ENCODE measurements at regions not wholly inside any gene's neighbourhood (a gene's known extent, or its start where the extent isn't known, plus 50 kb on each side); places are given as distances from the start of the nearest gene placed in this dataset.

DNA sequence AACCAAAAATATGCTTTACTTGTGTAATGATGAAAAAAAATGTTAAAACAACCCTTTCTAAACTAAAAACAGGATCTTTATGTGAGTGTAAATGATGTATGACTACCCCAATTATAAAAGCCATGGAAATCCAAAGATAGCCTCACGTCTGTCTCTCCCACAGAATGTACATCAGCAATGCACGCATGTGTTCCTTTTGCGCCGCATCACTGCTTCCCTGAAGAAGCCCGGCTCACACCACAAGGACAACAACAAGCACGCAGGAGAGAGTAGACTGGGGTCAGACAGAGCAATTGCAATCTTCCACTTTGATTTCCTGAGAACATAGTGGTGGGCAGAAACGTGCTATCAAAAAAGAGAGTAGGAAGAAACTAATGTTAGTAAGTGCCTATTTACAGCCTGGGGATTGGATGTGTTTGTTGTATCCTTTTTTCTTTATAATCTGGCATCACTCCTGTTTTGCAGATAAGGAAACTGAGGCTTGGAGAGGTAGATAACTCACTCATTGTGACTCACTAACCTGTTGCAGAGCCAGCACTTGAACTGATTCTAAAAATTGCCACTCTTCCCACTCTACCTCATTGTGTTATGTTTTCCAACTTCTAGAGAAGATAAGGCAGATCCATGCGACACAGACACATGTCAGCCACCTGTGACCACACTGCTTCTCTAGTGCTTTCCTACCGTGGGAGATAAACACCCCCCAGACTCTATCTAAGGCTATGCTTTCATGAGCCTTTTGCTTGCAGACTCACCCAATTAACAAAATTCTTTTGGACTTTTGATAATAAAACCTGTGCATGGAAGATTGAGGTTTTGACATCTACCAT lies 60.1 kb downstream of the MAP10 start (continued):
- TF ChIP-seq ZNF512 (CRISPR knock-in tag; IDR thresholded peaks at IDR 0.05) (no peak), EEA1 (CRISPR knock-in tag; IDR thresholded peaks at IDR 0.05; ENCODE audit: borderline replicate concordance) (no peak), SRSF9 (IDR thresholded peaks at IDR 0.05; ENCODE audit: borderline replicate concordance, insufficient read depth, low read depth, low read length, poor library complexity, severe bottlenecking) (no peak)

GRCh38 chr1:232868793-232869491 lies 63.7 kb downstream of the MAP10 start:
- no peak overlapping the region for H3K4me3 ChIP-seq (replicated peaks in 1 of 3; ENCODE audit: insufficient read depth in 1 of 3, low read depth in 2 of 3, low read length in 3 of 3)
- no peaks in the 10 kb centered on the region; a peak in 1 of 5 replicates for H3K27me3 ChIP-seq (ENCODE audit: control insufficient read depth in 1 of 2, insufficient read depth in 2 of 2, low read length in 2 of 2)
- ChIA-PET CTCF (ENCODE audit: low intra/inter-chr PET ratio, low total read pairs) (no interaction called here), POLR2A (no interaction called here)
- H3K4me2 ChIP-seq (ENCODE audit: low read depth, low read length), result no peak overlapping the region
- no peak for ATAC-seq
- H3K79me2 ChIP-seq (ENCODE audit: insufficient read depth, low read length), result no peaks in the 10 kb centered on the region
- H3K36me3 ChIP-seq (replicated peaks in 1 of 2; ENCODE audit: control insufficient read depth in 1 of 2, insufficient read depth in 2 of 2, low read length in 2 of 2), result no peaks in the 10 kb centered on the region
- no TSS peak for BruUV-seq (replicated peaks)
- no peak overlapping the region for H3K27ac ChIP-seq (ENCODE audit: extremely low read length, insufficient read depth, low read length)
- no peak for DNase-seq (ENCODE audit: low spot score)
- H2AFZ ChIP-seq (ENCODE audit: low read length), result no peak overlapping the region
- intact Hi-C loops (cut with micrococcal nuclease; ENCODE audit: unreplicated experiment) (no loop called here), in situ Hi-C loops (cut with HindIII; ENCODE audit: extremely low pct_ligation_motif_present, low pct_unique_long_range_greater_than_20kb) (no loop called here)
- H3K4me1 ChIP-seq (ENCODE audit: insufficient read depth, low read length), result no peaks in the 10 kb centered on the region
- H4K20me1 ChIP-seq (ENCODE audit: insufficient read depth, low read length), result no peaks in the 10 kb centered on the region
- H3K9me3 ChIP-seq (ENCODE audit: low read length), result no peaks in the 10 kb centered on the region
- no peak overlapping the region for H3K9ac ChIP-seq (ENCODE audit: insufficient read depth, low read depth, low read length)
- FAIRE-seq, result no peak
- WGBS (ENCODE audit: low lambda C conversion rate), result 3% methylated on average over 6 of the region's 6 CpGs
- no peak for TF ChIP-seq CBX1 (IDR thresholded peaks at IDR 0.05; ENCODE audit: low read depth)
- no peak for TF ChIP-seq KLF9 (CRISPR knock-in tag; IDR thresholded peaks at IDR 0.05; ENCODE audit: low read depth)
- TF ChIP-seq ZBTB25 (CRISPR knock-in tag; IDR thresholded peaks at IDR 0.05), result no peak
- no peak for TF ChIP-seq ZNF510 (CRISPR knock-in tag; IDR thresholded peaks at IDR 0.05; ENCODE audit: low read depth)
- TF ChIP-seq ZNF451 (CRISPR knock-in tag; IDR thresholded peaks at IDR 0.05), result no peak
- TF ChIP-seq NR2F2 (IDR thresholded peaks at IDR 0.05; ENCODE audit: borderline replicate concordance, low read depth), result no peak
- no peak for TF ChIP-seq ELF4 (CRISPR knock-in tag; IDR thresholded peaks at IDR 0.05; ENCODE audit: borderline replicate concordance)
- TF ChIP-seq ZNF776 (CRISPR knock-in tag; IDR thresholded peaks at IDR 0.05), result no peak
- TF ChIP-seq JDP2 (CRISPR knock-in tag; IDR thresholded peaks at IDR 0.05; ENCODE audit: borderline replicate concordance), result no peak
- no peak for TF ChIP-seq ZNF7 (CRISPR knock-in tag; IDR thresholded peaks at IDR 0.05)
- TF ChIP-seq SKIL (CRISPR knock-in tag; IDR thresholded peaks at IDR 0.05; ENCODE audit: borderline replicate concordance), result no peak
- TF ChIP-seq, protein P1, sequence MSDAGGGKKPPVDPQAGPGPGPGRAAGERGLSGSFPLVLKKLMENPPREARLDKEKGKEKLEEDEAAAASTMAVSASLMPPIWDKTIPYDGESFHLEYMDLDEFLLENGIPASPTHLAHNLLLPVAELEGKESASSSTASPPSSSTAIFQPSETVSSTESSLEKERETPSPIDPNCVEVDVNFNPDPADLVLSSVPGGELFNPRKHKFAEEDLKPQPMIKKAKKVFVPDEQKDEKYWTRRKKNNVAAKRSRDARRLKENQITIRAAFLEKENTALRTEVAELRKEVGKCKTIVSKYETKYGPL (CRISPR knock-in tag; IDR thresholded peaks at IDR 0.05), result no peak
